Gastrocnemius medialis (tissue), 4 donors: ENCODE measurements at regions not wholly inside any gene's neighbourhood (a gene's known extent, or its start where the extent isn't known, plus 50 kb on each side); places are given as distances from the start of the nearest gene placed in this dataset.

ENCODE experiments used
- CTCF ChIP-seq, 5 experiments: fragments of 450-650 bp in 3 of 5; fragments of 200-600 bp in 2 of 5; sonication (generic) in 2 of 5; IDR thresholded peaks in 4 of 5; conservative IDR thresholded peaks in 1 of 5; 1 replicate in 4 of 5; 2 replicates in 1 of 5; pipeline ENCODE4 v1.5.1; 2016 to 2019; ENCODE audit warnings: antibody characterized with exemption in 5 of 5, mild to moderate bottlenecking in 3 of 5, moderate library complexity in 3 of 5
- POLR2A ChIP-seq, 2 donors: fragments of 450-650 bp; IDR thresholded peaks; one replicate each; pipeline ENCODE4 v1.6.1; 2017; ENCODE audit warnings: antibody characterized with exemption in 2 of 2, mild to moderate bottlenecking in 2 of 2, moderate library complexity in 2 of 2

- no peak for TF ChIP-seq CTCF (IDR thresholded peaks at IDR 0.05 in 4 of 5, conservative IDR thresholded peaks at IDR 0.05 in 1 of 5)
- TF ChIP-seq POLR2A (IDR thresholded peaks at IDR 0.05), result no peak
These were observed 153.1 kb upstream of the PRMT8 start for GRCh38 chr12:3337944-3338343.
